OCI-LY3 (cell line): ENCODE measurements at regions not wholly inside any gene's neighbourhood (a gene's known extent, or its start where the extent isn't known, plus 50 kb on each side); places are given as distances from the start of the nearest gene placed in this dataset.

ENCODE experiments used
- CTCF ChIP-seq: fragments of 200-600, 300-600 bp; sonication (generic); IDR thresholded peaks from 2 replicates; pipeline ENCODE4 v1.5.1; 2014; ENCODE audit warnings: antibody characterized with exemption, low read length, low read depth
- EZH2phosphoT487 ChIP-seq: fragments of 200-600 bp; shearing (Covaris generic); IDR thresholded peaks from 2 replicates; pipeline ENCODE4 v1.6.1; 2018; ENCODE audit warnings: antibody characterized with exemption, mixed run types, low read depth

DNA sequence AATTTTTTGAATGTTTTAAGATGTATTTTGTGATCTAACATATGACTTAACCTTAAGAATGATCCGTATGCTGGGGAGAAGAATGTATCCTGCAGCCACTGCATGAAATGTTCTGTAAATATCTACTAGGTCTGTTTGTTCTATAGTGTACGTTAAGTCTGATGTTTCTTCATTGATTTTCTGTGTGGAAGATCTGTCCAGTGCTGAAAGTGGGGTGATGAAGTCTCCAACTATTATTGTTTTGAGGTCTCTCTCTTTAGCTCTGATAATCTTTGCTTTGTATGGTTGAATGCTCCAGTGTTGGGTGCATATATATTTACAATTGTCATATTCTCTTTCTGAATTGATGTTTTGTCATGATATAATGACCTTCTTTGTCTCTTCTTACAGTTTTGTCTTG is 82.5 kb upstream of the LHCGR start:
- TF ChIP-seq CTCF, result no peak
- no peak for TF ChIP-seq EZH2phosphoT487
